Esophagus muscularis mucosa (tissue), 4 donors: ENCODE measurements at regions not wholly inside any gene's neighbourhood (a gene's known extent, or its start where the extent isn't known, plus 50 kb on each side); places are given as distances from the start of the nearest gene placed in this dataset.

Experiments
- DNase-seq: peaks from one replicate; pipeline ENCODE4 v3.0.0-alpha.2; 2017; ENCODE audit errors: extremely low spot score
- H3K27ac ChIP-seq, 4 donors: fragments of 200-600 bp; sonication (generic); replicated peaks in 1 of 4; 1 replicate in 3 of 4; 2 replicates in 1 of 4; pipeline ENCODE4 v1.5.1; 2016 to 2019; ENCODE audit warnings: mild to moderate bottlenecking in 1 of 4
- H3K27me3 ChIP-seq, 4 donors: fragments of 200-600 bp; sonication (generic); one replicate each; pipeline versions ENCODE4 v1.5.1 to v1.6.0; 2016 to 2019
- H3K36me3 ChIP-seq, 4 donors: fragments of 200-600 bp; sonication (generic); one replicate each; pipeline ENCODE4 v1.5.1; 2016 to 2019
- H3K4me1 ChIP-seq, 4 donors: fragments of 200-600 bp; sonication (generic); one replicate each; pipeline ENCODE4 v1.5.1; 2016 to 2019
- H3K4me3 ChIP-seq, 4 donors: fragments of 200-600 bp; sonication (generic); 1 replicate in 2 of 4; 2 replicates in 2 of 4; pipeline ENCODE4 v1.5.1; 2016 to 2019; ENCODE audit warnings: mild to moderate bottlenecking in 4 of 4, moderate library complexity in 1 of 4
- H3K9me3 ChIP-seq, 4 donors: fragments of 200-600 bp; sonication (generic); 1 replicate in 3 of 4; 2 replicates in 1 of 4; pipeline ENCODE4 v1.5.1; 2016 to 2019
- CTCF ChIP-seq, 3 experiments: fragments of 200-600 bp in 2 of 3; fragments of 450-650 bp in 1 of 3; sonication (generic) in 2 of 3; IDR thresholded peaks; one replicate each; pipeline ENCODE4 v1.5.1; 2017 to 2019; ENCODE audit warnings: antibody characterized with exemption in 3 of 3, mild to moderate bottlenecking in 2 of 3, moderate library complexity in 1 of 3
- EP300 ChIP-seq: sonication (generic); formaldehyde crosslinking; IDR thresholded peaks from one replicate; pipeline ENCODE4 v1.6.1; 2017; ENCODE audit warnings: antibody characterized with exemption
- POLR2A ChIP-seq: fragments of 450-650 bp; IDR thresholded peaks from one replicate; pipeline ENCODE4 v1.6.1; 2017; ENCODE audit warnings: antibody characterized with exemption, moderate library complexity, mild to moderate bottlenecking, low read depth
- POLR2AphosphoS5 ChIP-seq, 2 donors: sonication (generic); formaldehyde crosslinking; IDR thresholded peaks; one replicate each; pipeline ENCODE4 v1.6.1; 2017; ENCODE audit warnings: antibody characterized with exemption in 2 of 2
- WGBS: methylation state at CpG from one replicate; pipeline ENCODE4 v1.1.5; 2018; 5-methylcytosine and 5-hydroxymethylcytosine counted together
- intact Hi-C: fragments of 100-400 bp; cut with DNase I; formaldehyde crosslinking; loops from one replicate; pipeline ENCODE4 v1.15.1; 2023

- 74% methylated on average over 8 of the region's 8 CpGs for WGBS
- no peak for DNase-seq
- intact Hi-C loops = no loop called here
These were observed 154.2 kb upstream of the SHISA6 start for GRCh38 chr17:11086646-11087340.

GRCh38 chr17:11082559-11082958 is 158.5 kb upstream of the SHISA6 start:
- H3K27me3 ChIP-seq = peaks cover 0 to 7% (median 0%) of the 10 kb centered on the region in 4 donors
- DNase-seq = no peak
- no peaks in the 10 kb centered on the region for H3K4me1 ChIP-seq
- H3K9me3 ChIP-seq = no peaks in the 10 kb centered on the region
- H3K27ac ChIP-seq = no peak overlapping the region
- intact Hi-C loops = no loop called here
- TF ChIP-seq POLR2AphosphoS5 (IDR thresholded peaks at IDR 0.05) = no peak
- TF ChIP-seq CTCF (IDR thresholded peaks at IDR 0.05) = no peak
- no peaks in the 10 kb centered on the region for H3K36me3 ChIP-seq
- H3K4me3 ChIP-seq = no peak overlapping the region

More at GRCh38 chr17:11086646-11087340, 154.2 kb upstream of the SHISA6 start:
- TF ChIP-seq CTCF (IDR thresholded peaks at IDR 0.05) (no peak), EP300 (no peak), POLR2AphosphoS5 (IDR thresholded peaks at IDR 0.05) (no peak), POLR2A (no peak)
- no peaks in the 10 kb centered on the region for H3K36me3 ChIP-seq
- H3K4me1 ChIP-seq = no peaks in the 10 kb centered on the region
- H3K4me3 ChIP-seq = no peak overlapping the region
- no peak overlapping the region for H3K27ac ChIP-seq
- H3K27me3 ChIP-seq = peaks cover 0 to 6% (median 0%) of the 10 kb centered on the region in 4 donors
- H3K9me3 ChIP-seq = no peaks in the 10 kb centered on the region

GRCh38 chr17:11081342-11081741 is 159.7 kb upstream of the SHISA6 start:
- Histone ChIP-seq H3K9me3 (no peaks in the 10 kb centered on the region), H3K36me3 (no peaks in the 10 kb centered on the region), H3K27me3 (peaks cover 0 to 7% (median 0%) of the 10 kb centered on the region in 4 donors), H3K4me3 (no peak overlapping the region), H3K27ac (no peak overlapping the region), H3K4me1 (no peaks in the 10 kb centered on the region)
- TF ChIP-seq CTCF (IDR thresholded peaks at IDR 0.05) (no peak), POLR2AphosphoS5 (IDR thresholded peaks at IDR 0.05) (no peak), EP300 (no peak), POLR2A (no peak)
- no peak for DNase-seq
- 74% methylated on average over 3 of the region's 3 CpGs for WGBS
- intact Hi-C loops = no loop called here

GRCh38 chr17:11077673-11078072 is 163.3 kb upstream of the SHISA6 start:
- Histone ChIP-seq H3K4me3 (no peak overlapping the region), H3K36me3 (no peaks in the 10 kb centered on the region), H3K4me1 (no peaks in the 10 kb centered on the region), H3K27ac (no peak overlapping the region), H3K27me3 (peaks cover 0 to 7% (median 0%) of the 10 kb centered on the region in 4 donors), H3K9me3 (no peaks in the 10 kb centered on the region)
- no peak for TF ChIP-seq EP300
- no peak for TF ChIP-seq POLR2AphosphoS5 (IDR thresholded peaks at IDR 0.05)
- no peak for TF ChIP-seq CTCF (IDR thresholded peaks at IDR 0.05)
- no peak for TF ChIP-seq POLR2A
- intact Hi-C loops = no loop called here
- no peak for DNase-seq
- WGBS = 97% methylated on average over 1 of the region's 1 CpG

GRCh38 chr17:11074451-11074850 is 166.6 kb upstream of the SHISA6 start:
- Histone ChIP-seq H3K4me3 (no peak overlapping the region), H3K27ac (no peak overlapping the region), H3K27me3 (no peaks in the 10 kb centered on the region), H3K4me1 (no peaks in the 10 kb centered on the region), H3K9me3 (peaks cover 0 to 12% (median 5%) of the 10 kb centered on the region in 4 donors), H3K36me3 (no peaks in the 10 kb centered on the region)
- no peak for DNase-seq
- intact Hi-C loops = no loop called here
- no peak for TF ChIP-seq CTCF (IDR thresholded peaks at IDR 0.05)
- no peak for TF ChIP-seq POLR2A
- TF ChIP-seq EP300 = no peak
- TF ChIP-seq POLR2AphosphoS5 (IDR thresholded peaks at IDR 0.05) = no peak
- WGBS = 61% methylated on average over 2 of the region's 2 CpGs
